SK-N-SH treated with all-trans-retinoic acid at 6 μM for 48 hours (cell line): ENCODE measurements at regions not wholly inside any gene's neighbourhood (a gene's known extent, or its start where the extent isn't known, plus 50 kb on each side); places are given as distances from the start of the nearest gene placed in this dataset.

Experiments used
- ATAC-seq: fragments of 200-7000 bp; cut with Tn5 transposase; 3 replicates; pipeline ENCODE4 v1.9.1; 2020; ENCODE audit warnings: mild to moderate bottlenecking, moderate library complexity
- BACH2 ChIP-seq: fragments of 250-450 bp; sonication (Bioruptor Pico); IDR thresholded peaks from 2 replicates; pipeline ENCODE4 v1.9.0; 2021; ENCODE audit warnings: mild to moderate bottlenecking, borderline replicate concordance
- CREB5 ChIP-seq: fragments of 250-450 bp; sonication (Bioruptor Pico); IDR thresholded peaks from 2 replicates; pipeline ENCODE4 v1.5.1; 2020; ENCODE audit warnings: low read depth, mild to moderate bottlenecking, moderate library complexity
- CSDC2 ChIP-seq: fragments of 250-450 bp; sonication (Bioruptor Pico); IDR thresholded peaks from 2 replicates; pipeline ENCODE4 v1.5.0; 2020; ENCODE audit warnings: mild to moderate bottlenecking, moderate library complexity
- CSRNP3 ChIP-seq: fragments of 250-450 bp; sonication (Bioruptor Pico); IDR thresholded peaks from 2 replicates; pipeline ENCODE4 v1.5.1; 2021; ENCODE audit warnings: mild to moderate bottlenecking, moderate library complexity
- ESRRG ChIP-seq: fragments of 250-450 bp; sonication (Bioruptor Pico); IDR thresholded peaks from 2 replicates; pipeline ENCODE4 v1.6.1; 2021; ENCODE audit warnings: mild to moderate bottlenecking
- GLIS3 ChIP-seq: fragments of 250-450 bp; sonication (Bioruptor Pico); IDR thresholded peaks from 2 replicates; pipeline ENCODE4 v1.5.0; 2020; ENCODE audit warnings: mild to moderate bottlenecking, moderate library complexity
- ISL1 ChIP-seq: fragments of 250-450 bp; sonication (Bioruptor Pico); IDR thresholded peaks from 2 replicates; pipeline ENCODE4 v2.1.2; 2022; ENCODE audit warnings: mild to moderate bottlenecking, moderate library complexity
- OSR1 ChIP-seq: fragments of 250-450 bp; sonication (Bioruptor Pico); IDR thresholded peaks from 2 replicates; pipeline ENCODE4 v1.8.0; 2022; ENCODE audit warnings: moderate library complexity, mild to moderate bottlenecking, inconsistent platforms
- PATZ1 ChIP-seq: fragments of 250-450 bp; sonication (Bioruptor Pico); IDR thresholded peaks from 2 replicates; pipeline ENCODE4 v1.8.0; 2020; ENCODE audit warnings: mild to moderate bottlenecking, moderate library complexity, borderline replicate concordance
- POU6F1 ChIP-seq: fragments of 250-450 bp; sonication (Bioruptor Pico); IDR thresholded peaks from 2 replicates; pipeline ENCODE4 v1.8.0; 2021; ENCODE audit warnings: low read depth, mild to moderate bottlenecking, moderate library complexity, borderline replicate concordance
- PPARA ChIP-seq: fragments of 250-450 bp; sonication (Bioruptor Pico); IDR thresholded peaks from 2 replicates; pipeline ENCODE4 v1.5.0; 2020; ENCODE audit warnings: mild to moderate bottlenecking, borderline replicate concordance
- RARB ChIP-seq: fragments of 250-450 bp; sonication (Bioruptor Pico); IDR thresholded peaks from 2 replicates; pipeline ENCODE4 v1.8.0; 2021; ENCODE audit warnings: mild to moderate bottlenecking, moderate library complexity
- SNAI2 ChIP-seq: fragments of 250-450 bp; sonication (Bioruptor Pico); IDR thresholded peaks from 2 replicates; pipeline ENCODE4 v1.5.0; 2020; ENCODE audit warnings: mild to moderate bottlenecking, moderate library complexity
- TCF4 ChIP-seq: fragments of 250-450 bp; sonication (Bioruptor Pico); IDR thresholded peaks from 2 replicates; pipeline ENCODE4 v1.8.0; 2021; ENCODE audit warnings: mild to moderate bottlenecking, moderate library complexity, borderline replicate concordance
- TOX ChIP-seq: fragments of 250-450 bp; sonication (Bioruptor Pico); IDR thresholded peaks from 2 replicates; pipeline ENCODE4 v1.8.0; 2021; ENCODE audit warnings: mild to moderate bottlenecking, moderate library complexity, borderline replicate concordance
- TSHZ2 ChIP-seq: fragments of 250-450 bp; sonication (Bioruptor Pico); IDR thresholded peaks from 2 replicates; pipeline ENCODE4 v1.5.0; 2020; ENCODE audit warnings: mild to moderate bottlenecking, moderate library complexity
- ZC3H10 ChIP-seq: fragments of 250-450 bp; sonication (Bioruptor Pico); IDR thresholded peaks from 2 replicates; pipeline ENCODE4 v1.5.1; 2021; ENCODE audit warnings: mild to moderate bottlenecking, moderate library complexity
- ZFP3 ChIP-seq: fragments of 250-450 bp; sonication (Bioruptor Pico); IDR thresholded peaks from 2 replicates; pipeline ENCODE4 v1.5.0; 2020; ENCODE audit warnings: mild to moderate bottlenecking, moderate library complexity
- ZFP30 ChIP-seq: fragments of 450-650 bp; formaldehyde crosslinking; IDR thresholded peaks from 2 replicates; pipeline ENCODE4 v1.5.0; 2022; ENCODE audit warnings: mild to moderate bottlenecking, moderate library complexity
- ZNF565 ChIP-seq: fragments of 450-650 bp; formaldehyde crosslinking; conservative IDR thresholded peaks from 2 replicates; pipeline ENCODE4 v1.5.0; 2020; ENCODE audit warnings: low read depth, mild to moderate bottlenecking, moderate library complexity
- ZNF70 ChIP-seq: fragments of 450-650 bp; formaldehyde crosslinking; IDR thresholded peaks from 2 replicates; pipeline ENCODE4 v1.5.0; 2020; ENCODE audit warnings: mild to moderate bottlenecking, moderate library complexity
- ZNF8 ChIP-seq: fragments of 450-650 bp; formaldehyde crosslinking; IDR thresholded peaks from 2 replicates; pipeline ENCODE4 v1.5.0; 2020; ENCODE audit warnings: mild to moderate bottlenecking, moderate library complexity

- no peak for ATAC-seq
- TF ChIP-seq TCF4 (CRISPR knock-in tag) (no peak), PPARA (CRISPR knock-in tag) (no peak), ESRRG (CRISPR knock-in tag) (no peak), RARB (no peak), TSHZ2 (CRISPR knock-in tag) (no peak), ISL1 (CRISPR knock-in tag) (no peak), CSRNP3 (no peak), ZNF70 (no peak), BACH2 (CRISPR knock-in tag) (no peak), ZFP30 (no peak), GLIS3 (no peak)
Observed at GRCh38 chr1:61572046-61572445, 152.9 kb downstream of the TM2D1 start.

GRCh38 chr1:61570191-61570590, 154.8 kb downstream of the TM2D1 start:
- no peak for TF ChIP-seq BACH2 (CRISPR knock-in tag)
- TF ChIP-seq PATZ1 (CRISPR knock-in tag): no peak
- no peak for TF ChIP-seq ZNF8 (CRISPR knock-in tag)
- TF ChIP-seq POU6F1 (CRISPR knock-in tag): no peak
- TF ChIP-seq CSDC2: no peak
- no peak for TF ChIP-seq ZC3H10 (CRISPR knock-in tag)
- no peak for TF ChIP-seq ISL1 (CRISPR knock-in tag)
- TF ChIP-seq OSR1 (CRISPR knock-in tag): no peak
- TF ChIP-seq CSRNP3: no peak
- no peak for TF ChIP-seq TOX (CRISPR knock-in tag)
- no peak for TF ChIP-seq PPARA (CRISPR knock-in tag)
- TF ChIP-seq TCF4 (CRISPR knock-in tag): no peak
- TF ChIP-seq CREB5: no peak
- ATAC-seq: no peak

- peak; percentile 54; the same call in 2 of the 3 replicates for ATAC-seq
- TF ChIP-seq TOX (CRISPR knock-in tag) (no peak), SNAI2 (CRISPR knock-in tag) (no peak), BACH2 (CRISPR knock-in tag) (no peak), RARB (no peak), PPARA (CRISPR knock-in tag) (no peak), ZFP30 (no peak), CREB5 (no peak), TCF4 (CRISPR knock-in tag) (no peak), ZC3H10 (CRISPR knock-in tag) (no peak), OSR1 (CRISPR knock-in tag) (no peak), ESRRG (CRISPR knock-in tag) (no peak), ZNF565 (CRISPR knock-in tag) (no peak), TSHZ2 (CRISPR knock-in tag) (no peak), CSDC2 (no peak), ZFP3 (CRISPR knock-in tag) (no peak)
Observed at GRCh38 chr1:61569303-61569621, 155.7 kb downstream of the TM2D1 start.
